Erythroblast (primary cell): ENCODE measurements at regions not wholly inside any gene's neighbourhood (a gene's known extent, or its start where the extent isn't known, plus 50 kb on each side); places are given as distances from the start of the nearest gene placed in this dataset.
"Not testable (repeated sequence)": the region's sequence is repeated elsewhere in the genome, so short reads cannot be mapped to it uniquely, and the experiment has no call there.

Experiments used
- GATA1 ChIP-seq: IDR thresholded peaks from 2 replicates; pipeline ENCODE4 v1.6.1; 2011; ENCODE audit warnings: low read depth, mild to moderate bottlenecking, control low read depth, low read length, moderate library complexity
- POLR2A ChIP-seq: IDR thresholded peaks from 2 replicates; pipeline ENCODE4 v1.6.1; 2011; ENCODE audit warnings: mild to moderate bottlenecking, low read length

GRCh38 chr3:162640208-162640607 lies 1143.6 kb downstream of the OTOL1 start:
- not testable (repeated sequence) for TF ChIP-seq POLR2A, GATA1
